H1 (cell line): ENCODE measurements at regions not wholly inside any gene's neighbourhood (a gene's known extent, or its start where the extent isn't known, plus 50 kb on each side); places are given as distances from the start of the nearest gene placed in this dataset.

Experiments
- CTCF ChIA-PET: fragments of 300-600 bp; sonication (Branson Sonifier 250); formaldehyde crosslinking; loops from one replicate; lab custom pipeline; 2021; ENCODE audit not compliant: partially characterized antibody; lab: Charles Lee
- POLR2A ChIA-PET: fragments of 300-600 bp; sonication (Branson Sonifier 250); formaldehyde crosslinking; loops from one replicate; lab custom pipeline; 2021; ENCODE audit warnings: inconsistent platforms; ENCODE audit not compliant: partially characterized antibody; lab: Charles Lee
- DNase-seq, 2 experiments: peaks; one replicate each; pipeline versions ENCODE4 v3.0.0 to v3.0.0-alpha.2; 2010 to 2022; ENCODE audit warnings: low spot score in 2 of 2, low read depth in 1 of 2, mixed read lengths in 1 of 2
- FAIRE-seq: peaks from 2 replicates; lab custom pipeline; 2011; peaks lifted over from hg19 to GRCh38; lab: Jason Lieb, UNC
- H2AFZ ChIP-seq: 2 replicates; pipeline ENCODE4 v1.8.1; 2012; ENCODE audit warnings: low read length, inconsistent platforms
- H2AK5ac ChIP-seq: 2 replicates; pipeline ENCODE4 v1.6.1; 2013; ENCODE audit warnings: low read depth, low read length
- H2BK120ac ChIP-seq: replicated peaks from 2 replicates; pipeline ENCODE3; 2013; ENCODE audit warnings: low read depth, low read length, inconsistent platforms
- H2BK12ac ChIP-seq: 2 replicates; pipeline ENCODE4 v1.6.1; 2013; ENCODE audit warnings: low read depth, low read length
- H2BK15ac ChIP-seq: 2 replicates; pipeline ENCODE4 v1.6.1; 2013; ENCODE audit warnings: low read length
- H2BK20ac ChIP-seq: 2 replicates; pipeline ENCODE4 v1.6.1; 2013; ENCODE audit warnings: low read length
- H2BK5ac ChIP-seq: 2 replicates; pipeline ENCODE4 v1.6.1; 2013; ENCODE audit warnings: low read depth, low read length
- H3K14ac ChIP-seq: 2 replicates; pipeline ENCODE4 v1.6.1; 2013; ENCODE audit warnings: inconsistent platforms; ENCODE audit not compliant: insufficient read length
- H3K18ac ChIP-seq: 2 replicates; pipeline ENCODE4 v1.6.1; 2013; ENCODE audit warnings: low read length; ENCODE audit errors: extremely low read depth
- H3K23ac ChIP-seq: 2 replicates; pipeline ENCODE4 v1.6.1; 2013; ENCODE audit warnings: inconsistent platforms; ENCODE audit not compliant: insufficient read length
- H3K23me2 ChIP-seq: 2 replicates; pipeline ENCODE4 v1.6.1; 2013; ENCODE audit warnings: low read depth, low read length
- H3K27ac ChIP-seq: 2 replicates; pipeline ENCODE4 v1.6.1; 2011; ENCODE audit warnings: low read depth, low read length, inconsistent platforms
- H3K27me3 ChIP-seq, 4 experiments: replicated peaks in 1 of 4; 1 replicate in 1 of 4; 2 replicates in 3 of 4; pipeline versions ENCODE4 v1.6.1 to v1.8.1; 2011 to 2013; ENCODE audit warnings: low read length in 3 of 4, mild to moderate bottlenecking in 3 of 4, inconsistent platforms in 2 of 4, mixed read lengths in 2 of 4, moderate library complexity in 1 of 4; ENCODE audit not compliant: control insufficient read depth in 3 of 4, insufficient read depth in 3 of 4; ENCODE audit errors: extremely low read depth in 1 of 4
- H3K36me3 ChIP-seq, 4 experiments: 2 replicates each; pipeline versions ENCODE4 v1.6.1 to v1.8.1; 2011 to 2013; ENCODE audit warnings: mild to moderate bottlenecking in 4 of 4, low read length in 3 of 4, moderate library complexity in 2 of 4, control low read depth in 1 of 4, inconsistent platforms in 1 of 4; ENCODE audit not compliant: insufficient read depth in 4 of 4, control insufficient read depth in 2 of 4
- H3K4ac ChIP-seq: replicated peaks from 2 replicates; pipeline ENCODE3; 2013; ENCODE audit warnings: low read length, low read depth, mixed read lengths, inconsistent platforms; ENCODE audit not compliant: insufficient read length
- H3K4me1 ChIP-seq, 4 experiments: replicated peaks in 1 of 4; 1 replicate in 1 of 4; 2 replicates in 3 of 4; pipeline versions ENCODE4 v1.6.1 to v1.8.1; 2011 to 2013; ENCODE audit warnings: low read length in 3 of 4, inconsistent platforms in 2 of 4, mixed read lengths in 1 of 4; ENCODE audit not compliant: insufficient read depth in 4 of 4, control insufficient read depth in 3 of 4
- H3K4me2 ChIP-seq, 2 experiments: 2 replicates each; pipeline versions ENCODE4 v1.6.1 to v1.8.1; 2011 to 2013; ENCODE audit warnings: low read depth in 2 of 2, low read length in 2 of 2, control low read depth in 1 of 2, inconsistent platforms in 1 of 2, mild to moderate bottlenecking in 1 of 2; ENCODE audit not compliant: insufficient read depth in 1 of 2
- H3K4me3 ChIP-seq, 4 experiments: fragments of 200-600, 300-600 bp in 1 of 4; sonication (generic), shearing (Covaris generic), sonication (Bioruptor Twin) in 1 of 4; 2 replicates each; pipeline versions ENCODE4 v1.5.1 to v1.8.1; 2011 to 2016; ENCODE audit warnings: low read length in 4 of 4, low read depth in 3 of 4, control low read depth in 2 of 4, inconsistent platforms in 2 of 4, mild to moderate bottlenecking in 2 of 4, mixed read lengths in 1 of 4, moderate library complexity in 1 of 4; ENCODE audit not compliant: insufficient read depth in 2 of 4; ENCODE audit errors: extremely low read depth in 1 of 4
- H3K56ac ChIP-seq: replicated peaks from 2 replicates; pipeline ENCODE3; 2013; ENCODE audit warnings: low read depth, mild to moderate bottlenecking, mixed read lengths, low read length, inconsistent platforms; ENCODE audit not compliant: insufficient read length
- H3K79me1 ChIP-seq: 2 replicates; pipeline ENCODE4 v1.6.1; 2013; ENCODE audit warnings: low read depth, low read length, control low read depth
- H3K79me2 ChIP-seq, 2 experiments: 2 replicates each; pipeline versions ENCODE4 v1.6.1 to v1.8.1; 2012 to 2013; ENCODE audit warnings: low read length in 2 of 2, mild to moderate bottlenecking in 2 of 2, inconsistent platforms in 1 of 2; ENCODE audit not compliant: insufficient read depth in 2 of 2, control insufficient read depth in 1 of 2
- H3K9ac ChIP-seq, 4 experiments: replicated peaks in 1 of 4; 1 replicate in 1 of 4; 2 replicates in 3 of 4; pipeline versions ENCODE4 v1.6.1 to v1.8.1; 2011 to 2013; ENCODE audit warnings: low read depth in 3 of 4, low read length in 3 of 4, control low read depth in 2 of 4, mild to moderate bottlenecking in 2 of 4, moderate library complexity in 2 of 4, inconsistent platforms in 1 of 4; ENCODE audit errors: extremely low read depth in 1 of 4
- H3K9me3 ChIP-seq, 2 experiments: 2 replicates each; pipeline versions ENCODE4 v1.6.1 to v1.8.1; 2012 to 2013; ENCODE audit warnings: mild to moderate bottlenecking in 2 of 2, moderate library complexity in 2 of 2, control low read depth in 1 of 2, inconsistent platforms in 1 of 2, low read depth in 1 of 2, low read length in 1 of 2, mixed read lengths in 1 of 2; ENCODE audit not compliant: insufficient read depth in 2 of 2
- H4K20me1 ChIP-seq, 2 experiments: replicated peaks in 1 of 2; 2 replicates each; pipeline versions ENCODE3 to v1.8.1; 2011 to 2013; ENCODE audit warnings: inconsistent platforms in 2 of 2, low read length in 2 of 2, mild to moderate bottlenecking in 1 of 2; ENCODE audit not compliant: insufficient read depth in 2 of 2, control insufficient read depth in 1 of 2
- H4K5ac ChIP-seq: 2 replicates; pipeline ENCODE4 v1.6.1; 2013; ENCODE audit warnings: low read length, low read depth, mixed read lengths, inconsistent platforms; ENCODE audit not compliant: insufficient read length
- H4K8ac ChIP-seq: 2 replicates; pipeline ENCODE4 v1.8.0; 2013; ENCODE audit warnings: mild to moderate bottlenecking, moderate library complexity, low read length, inconsistent platforms; ENCODE audit not compliant: insufficient read depth; ENCODE audit errors: extremely low read depth
- H4K91ac ChIP-seq: replicated peaks from 2 replicates; pipeline ENCODE3; 2013; ENCODE audit warnings: low read length, mixed read lengths, inconsistent platforms; ENCODE audit not compliant: insufficient read length
- GABPA ChIP-seq: IDR thresholded peaks from 2 replicates; pipeline ENCODE4 v1.6.1; 2011; ENCODE audit warnings: mild to moderate bottlenecking, low read length, moderate library complexity, borderline replicate concordance; ENCODE audit not compliant: insufficient read depth
- TAF1 ChIP-seq: IDR thresholded peaks from 2 replicates; pipeline ENCODE4 v1.6.1; 2011; ENCODE audit warnings: mild to moderate bottlenecking, low read depth, low read length
- WGBS, 2 experiments: shearing (Covaris generic) in 1 of 2; methylation state at CpG; one replicate each; pipeline versions ENCODE4 v1.1.6 to v1.1.7; 2013 to 2015; ENCODE audit warnings: low lambda C conversion rate in 2 of 2, mixed read lengths in 2 of 2, inconsistent platforms in 1 of 2, low coverage in 1 of 2, missing lambda C conversion rate in 1 of 2; ENCODE audit not compliant: insufficient replicate concordance in 2 of 2, insufficient coverage in 1 of 2, insufficient read length in 1 of 2; ENCODE audit errors: extremely low coverage in 1 of 2, missing lambda C conversion rate in 1 of 2; 5-methylcytosine and 5-hydroxymethylcytosine counted together

DNA sequence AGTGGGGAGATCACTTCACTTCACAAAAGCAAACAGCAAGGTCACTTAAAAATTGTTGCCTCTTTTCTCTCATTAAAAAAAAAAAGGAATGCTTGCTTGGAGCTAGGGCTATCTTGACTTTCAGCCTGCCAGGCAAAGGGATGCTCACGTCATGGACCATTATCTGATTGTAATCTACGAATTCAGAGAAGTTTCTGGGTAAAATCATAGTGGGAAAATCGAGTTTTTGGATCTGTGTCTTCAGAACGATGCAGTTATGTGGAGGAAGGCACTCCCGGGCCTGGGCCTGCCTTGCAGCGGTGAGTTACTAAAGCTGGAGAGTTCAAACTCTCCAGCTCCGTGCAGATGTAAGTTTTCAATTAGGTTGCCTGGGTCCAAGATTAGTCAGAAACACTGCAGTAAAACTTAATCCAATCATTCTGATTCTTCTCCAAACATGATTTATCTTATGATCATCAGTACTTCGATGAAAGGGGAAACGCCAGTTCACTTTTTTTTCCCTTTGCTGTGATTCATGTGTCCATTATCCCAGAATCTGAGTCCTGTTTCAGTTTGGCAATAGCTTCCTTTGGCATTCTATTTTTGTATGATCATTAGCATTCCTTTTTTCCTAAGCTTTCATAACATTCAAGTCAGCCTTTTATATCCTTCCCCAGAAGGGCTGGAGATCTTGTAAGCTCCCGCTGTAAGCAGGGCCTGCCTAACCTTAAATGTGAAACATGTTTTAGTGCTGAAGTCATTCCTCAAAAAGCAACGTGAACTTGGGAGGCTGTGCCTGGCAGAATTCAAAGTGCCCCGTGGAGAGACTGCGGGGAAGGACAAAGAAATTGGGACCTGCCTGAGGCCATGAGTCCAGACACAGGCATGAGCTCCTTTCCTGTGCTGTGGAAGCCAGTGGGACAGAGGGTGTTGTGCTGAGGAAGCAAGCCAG, 119.3 kb upstream of the TWIST2 start:
- Histone ChIP-seq H4K8ac (no peak overlapping the region; the same call in 1 of the 2 replicates), H2AK5ac (no peak overlapping the region), H3K4me2 (no peak overlapping the region), H3K27ac (no peak overlapping the region), H3K36me3 (no peaks in the 10 kb centered on the region), H2BK12ac (no peak overlapping the region), H2BK120ac (no peak overlapping the region), H3K4me3 (no peak overlapping the region), H3K4ac (no peak overlapping the region), H3K23me2 (no peaks in the 10 kb centered on the region), H3K79me2 (no peaks in the 10 kb centered on the region), H4K5ac (no peak overlapping the region), H3K23ac (no peak overlapping the region), H4K20me1 (no peaks in the 10 kb centered on the region), H2BK15ac (no peak overlapping the region), H3K27me3 (no peaks in the 10 kb centered on the region), H3K4me1 (no peaks in the 10 kb centered on the region), H3K9ac (no peak overlapping the region), H2BK5ac (no peak overlapping the region), H4K91ac (no peak overlapping the region), H3K56ac (no peak overlapping the region), H3K14ac (no peak overlapping the region), H3K79me1 (no peaks in the 10 kb centered on the region), H3K18ac (no peak overlapping the region), H2BK20ac (no peak overlapping the region), H2AFZ (no peak overlapping the region), H3K9me3 (no peaks in the 10 kb centered on the region)
- DNase-seq: peak in 1 of 2 experiments; percentile 19
- 80% methylated on average over 13 of the region's 13 CpGs; no CpG with 5 or more reads in 1 of the 2 experiments for WGBS, 2 experiments
- CTCF ChIA-PET: interaction anchor here (0.6 kb wide), 1 partner anchor 244 kb away, joined by 4 read pairs; no protein-coding TSS in a partner anchor
- POLR2A ChIA-PET: no interaction called here
- no peak for FAIRE-seq
- no peak for TF ChIP-seq GABPA
- no peak for TF ChIP-seq TAF1
